ENCODE measurements at regions not wholly inside any gene's neighbourhood (a gene's known extent, or its start where the extent isn't known, plus 50 kb on each side); places are given as distances from the start of the nearest gene placed in this dataset.

DNA sequence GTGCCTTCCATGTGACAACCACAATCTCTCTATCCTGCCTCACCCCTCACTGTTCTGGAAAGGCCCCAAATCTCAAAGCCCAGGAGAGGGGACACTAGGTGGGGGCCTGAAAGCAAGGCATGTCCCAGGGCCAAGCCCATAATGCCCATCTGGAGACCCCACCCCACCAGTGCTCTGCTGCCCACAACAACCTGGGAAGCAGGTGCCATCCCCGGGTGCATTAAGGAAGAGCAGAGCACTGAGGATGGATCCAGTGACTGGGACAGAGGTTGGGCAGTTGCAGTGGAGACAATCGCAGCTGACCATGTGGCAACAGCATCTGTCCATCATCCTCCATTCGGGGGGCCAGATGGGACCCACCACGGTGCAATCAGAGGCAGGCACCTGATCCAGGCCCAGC, 106.2 kb upstream of the PRR20G start:
- no peak for DNase-seq

DNA sequence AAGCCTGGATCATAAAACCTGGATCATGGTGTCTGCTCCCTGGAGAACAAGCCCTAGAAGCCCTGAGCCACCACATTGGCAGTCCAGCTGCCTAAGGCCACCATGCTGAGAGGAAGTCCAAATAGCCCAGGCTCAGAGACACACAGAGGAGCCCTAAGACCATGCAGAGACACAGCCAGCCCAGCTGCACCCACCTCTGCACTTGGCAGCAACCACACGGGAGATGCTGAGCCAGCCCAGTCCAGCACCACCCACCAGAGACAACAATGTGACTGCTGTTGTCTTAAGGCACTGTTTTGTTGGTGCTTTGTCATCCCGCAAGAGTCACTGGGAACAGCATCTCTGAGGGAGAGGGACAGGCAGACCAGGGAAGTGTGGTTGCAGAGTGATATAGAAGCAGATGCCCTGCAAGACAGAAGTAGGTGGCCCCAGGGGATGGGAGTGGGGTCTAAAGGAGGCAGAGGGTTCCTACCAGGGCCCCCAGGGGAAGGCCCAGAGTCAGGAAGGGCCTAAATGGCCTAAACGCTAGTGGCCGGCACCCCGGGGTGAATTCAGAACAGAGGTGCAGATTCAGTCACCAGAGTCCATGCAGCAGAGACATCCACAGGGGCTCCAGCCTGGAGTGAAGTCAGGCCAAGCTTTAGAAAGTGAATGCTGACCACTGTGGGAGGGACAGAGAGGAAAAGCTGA, 105.4 kb upstream of the PRR20G start:
- peak; percentile 17 for DNase-seq

DNA sequence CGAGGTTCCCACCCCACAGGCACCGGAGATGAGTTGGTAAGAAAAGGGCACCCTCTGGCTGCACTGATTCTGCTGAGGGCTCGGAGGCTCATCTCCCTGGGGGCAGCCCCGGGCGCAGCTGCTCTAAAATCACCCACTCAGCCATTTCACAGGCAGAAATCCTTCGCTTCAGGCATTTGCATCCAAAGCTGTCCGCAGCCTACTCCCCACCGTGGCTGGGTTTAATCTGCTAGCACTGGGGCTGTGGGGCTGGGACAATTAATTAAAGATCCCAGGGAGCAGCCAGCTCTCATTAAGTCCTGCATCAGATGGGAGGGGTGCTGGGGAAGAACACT, 104.3 kb upstream of the PRR20G start:
- no peak for DNase-seq

DNA sequence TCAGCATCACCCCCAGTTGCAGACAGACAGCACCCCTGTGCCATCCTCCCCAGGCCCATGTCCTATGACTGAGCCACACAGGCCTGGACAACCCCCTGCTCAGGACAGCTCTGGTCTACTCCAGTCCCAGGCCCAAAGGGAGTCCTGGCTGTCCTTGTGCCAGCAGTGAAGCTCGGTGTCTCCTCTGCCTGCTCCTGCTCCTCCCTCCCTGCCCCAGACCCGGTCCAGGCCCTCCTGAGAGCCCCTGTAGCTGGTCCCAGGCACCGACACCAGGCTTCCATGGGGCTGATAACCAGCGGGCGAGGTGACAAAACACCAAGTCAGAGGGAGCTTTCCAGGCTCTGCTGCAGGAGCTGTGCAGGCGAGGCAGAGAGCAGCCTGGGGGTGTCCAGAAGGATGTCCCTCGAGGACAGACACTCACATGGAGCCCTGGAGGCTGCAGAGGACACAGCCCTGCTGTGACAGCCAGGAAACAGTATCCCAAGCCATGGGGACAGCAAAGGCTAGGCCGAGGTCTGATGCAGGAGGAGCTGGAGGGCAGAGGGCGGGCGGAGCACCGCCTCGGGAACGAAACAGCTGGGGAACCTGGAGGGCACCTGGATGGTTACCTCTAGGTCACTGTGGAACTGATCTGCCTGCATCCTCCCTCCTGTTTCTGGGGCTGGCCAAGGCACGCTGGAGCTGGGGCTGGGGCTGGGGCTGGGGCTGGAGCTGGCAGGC, 103.8 kb upstream of the PRR20G start:
- DNase-seq = peak; percentile 36

DNA sequence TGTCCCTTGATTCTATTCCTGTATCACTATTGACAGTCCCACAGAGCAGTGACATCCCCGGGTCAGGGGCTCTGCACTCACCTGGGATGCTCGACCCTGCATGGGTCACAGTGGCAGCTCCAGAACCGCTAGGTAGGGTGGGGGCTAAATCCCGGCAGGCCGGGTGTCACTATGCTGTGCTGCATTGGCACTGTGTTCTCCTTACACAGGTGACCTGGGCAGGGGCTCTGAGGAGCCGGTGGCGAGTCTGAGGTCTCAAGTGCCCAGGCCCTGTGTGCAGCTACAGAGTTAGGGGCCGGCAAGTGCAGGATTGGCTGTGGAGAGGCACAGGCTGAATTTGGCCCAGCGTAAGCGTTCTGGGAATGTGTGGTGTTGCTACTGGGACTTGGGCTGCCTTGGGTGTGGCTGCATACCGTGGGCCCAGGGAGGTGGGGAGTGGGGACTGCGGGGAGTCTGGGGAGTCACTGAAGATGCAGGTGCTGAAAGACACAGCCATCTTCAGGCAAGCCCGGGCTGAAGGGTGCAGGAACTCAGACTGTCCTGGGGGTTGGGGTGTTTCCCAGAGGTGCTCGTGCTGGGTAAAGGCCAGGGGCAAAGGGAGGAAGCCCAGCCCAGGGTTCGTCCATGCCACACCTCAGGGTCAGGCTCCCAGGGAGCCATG, 102.6 kb upstream of the PRR20G start:
- no peak for DNase-seq

DNA sequence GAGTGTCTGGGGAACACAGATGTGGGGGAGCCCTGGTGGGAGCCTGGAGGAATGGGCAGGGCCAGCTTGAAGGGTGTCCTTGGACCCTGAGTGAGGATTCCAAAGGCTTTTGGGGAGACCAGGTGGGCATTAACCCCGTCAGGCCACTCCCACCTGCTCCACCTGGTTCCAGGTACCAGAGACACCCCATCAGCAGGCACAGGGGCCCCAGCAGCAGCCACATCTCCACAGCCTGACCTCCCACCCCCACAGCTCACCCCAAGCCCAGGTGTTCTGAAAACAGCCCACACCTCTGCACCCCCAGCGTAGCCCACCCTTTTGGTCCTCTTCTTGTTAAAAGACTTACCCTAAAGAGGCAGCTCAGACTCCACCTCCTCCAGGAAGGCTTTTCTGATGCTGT, 102.1 kb upstream of the PRR20G start:
- DNase-seq = no peak

DNA sequence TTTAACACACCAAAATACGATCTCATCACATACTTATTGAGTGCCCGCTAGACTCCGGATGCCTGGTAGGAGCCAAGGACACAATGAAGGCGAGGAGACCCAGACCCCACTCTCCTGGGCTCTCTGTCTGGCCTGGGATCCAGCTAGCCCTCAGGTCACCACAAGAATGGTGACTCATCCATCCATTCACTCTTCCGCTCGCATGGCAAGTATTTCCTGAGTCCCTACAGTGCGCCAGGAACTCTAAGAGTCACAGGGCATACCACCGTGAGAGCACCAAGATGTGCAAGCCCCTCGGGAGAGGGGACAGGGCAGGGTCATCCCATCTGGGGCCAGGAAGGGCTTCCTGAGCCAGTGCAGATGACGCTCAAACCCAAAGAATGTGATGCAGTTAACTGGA, 101.6 kb upstream of the PRR20G start:
- DNase-seq = no peak

DNA sequence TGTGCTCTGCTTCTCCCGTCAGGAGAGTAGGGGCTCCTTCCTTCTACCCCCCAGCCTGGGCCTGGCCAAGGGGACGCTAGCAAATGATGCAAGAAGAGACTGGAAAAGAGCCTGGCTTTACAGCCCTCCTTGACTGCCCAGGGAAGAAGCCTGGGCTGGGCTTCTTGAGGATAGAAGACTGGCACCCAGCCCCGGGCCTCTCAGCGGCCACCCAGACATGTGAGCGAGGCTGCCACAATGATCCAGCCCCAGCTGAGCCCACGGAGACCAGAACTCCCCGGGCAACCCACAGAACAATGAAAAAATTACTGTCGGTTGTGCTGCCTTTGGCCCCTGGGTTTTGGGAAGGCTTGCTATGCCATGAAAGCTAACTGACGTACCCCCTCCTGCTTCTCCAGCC, 100.6 kb upstream of the PRR20G start:
- no peak for DNase-seq

DNA sequence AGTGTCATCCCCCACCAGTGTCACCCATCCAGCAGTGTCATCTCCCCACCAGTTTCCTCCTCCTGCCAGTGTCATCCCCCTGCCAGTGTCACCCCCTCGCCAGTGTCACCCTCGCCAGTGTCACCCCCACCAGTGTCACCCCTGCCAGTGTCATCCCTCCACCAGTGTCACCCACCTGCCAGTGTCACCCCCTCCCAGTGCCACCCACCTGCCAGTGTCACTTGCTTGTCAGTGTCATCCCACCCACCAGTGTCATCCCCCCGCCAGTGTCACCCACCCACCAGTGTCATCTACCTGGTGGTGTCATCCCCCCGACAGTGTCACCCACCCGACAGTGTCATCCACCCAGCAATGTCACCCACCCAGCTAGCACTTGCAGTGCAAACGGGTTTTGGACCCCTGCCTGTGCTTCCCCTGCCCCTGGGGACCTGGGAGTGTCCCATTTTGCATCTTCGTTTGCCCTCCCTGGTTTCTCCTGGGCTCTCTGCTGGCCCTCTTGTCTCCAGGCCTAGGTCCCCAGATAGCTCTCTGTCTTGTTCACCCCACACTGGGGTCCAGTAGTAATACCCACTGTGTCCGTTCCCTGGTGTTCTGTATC, 99.8 kb upstream of the PRR20G start:
- no peak for DNase-seq

DNA sequence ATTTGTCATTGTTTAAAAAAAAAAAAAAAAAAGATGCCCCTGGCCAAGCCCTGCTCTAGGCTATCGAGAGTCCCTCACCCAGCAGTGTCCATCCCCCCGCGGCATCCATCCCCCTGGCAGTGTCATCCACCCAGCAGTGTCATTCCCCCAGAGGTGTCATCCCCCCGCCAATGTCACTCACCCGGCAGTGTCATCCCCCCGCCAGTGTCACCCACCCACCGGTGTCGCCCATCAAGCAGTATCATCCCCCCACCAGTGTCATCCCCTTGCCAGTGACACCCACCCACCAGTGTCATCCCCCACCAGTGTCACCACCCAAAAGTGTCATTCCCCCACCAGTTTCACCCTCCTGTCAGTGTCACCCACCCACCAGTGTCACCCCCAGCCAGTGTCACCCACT, 99.3 kb upstream of the PRR20G start:
- DNase-seq = no peak

DNA sequence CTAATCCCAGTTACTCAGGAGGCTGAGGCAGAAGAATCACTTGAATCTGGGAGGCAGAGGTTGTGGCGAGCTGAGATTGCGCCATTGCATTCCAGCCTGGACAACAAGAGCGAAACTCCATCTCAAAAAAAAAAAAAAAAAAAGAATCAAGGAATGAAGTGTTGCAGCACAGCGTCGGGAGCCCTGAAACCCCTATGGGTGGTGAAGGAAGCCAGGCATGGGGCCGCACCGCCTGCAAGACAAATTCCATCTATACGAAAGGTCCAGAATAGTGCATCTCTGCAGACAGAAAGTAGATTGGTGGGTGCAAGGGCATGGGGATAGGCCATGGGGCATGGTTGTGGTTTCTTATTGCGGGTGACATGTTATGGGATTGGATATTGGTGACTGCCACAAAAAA, 98.6 kb upstream of the PRR20G start:
- DNase-seq = no peak

DNA sequence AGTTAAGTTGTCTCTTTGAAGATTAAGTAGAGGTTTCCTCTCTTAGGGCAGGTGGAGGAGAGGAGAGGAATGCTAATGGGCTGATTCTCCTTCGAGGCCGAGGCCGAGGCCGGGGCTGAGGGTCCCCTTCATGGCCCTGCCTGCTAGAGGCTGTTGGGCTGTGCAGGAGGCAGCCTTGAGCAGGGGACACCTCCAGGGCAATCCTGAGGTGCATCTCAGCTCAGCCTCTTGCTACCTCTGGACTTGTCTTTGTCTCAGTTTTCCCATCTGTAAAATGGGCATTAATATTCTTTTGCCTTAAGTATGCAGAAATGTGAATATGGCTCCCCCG, 97.7 kb upstream of the PRR20G start:
- no peak for DNase-seq

DNA sequence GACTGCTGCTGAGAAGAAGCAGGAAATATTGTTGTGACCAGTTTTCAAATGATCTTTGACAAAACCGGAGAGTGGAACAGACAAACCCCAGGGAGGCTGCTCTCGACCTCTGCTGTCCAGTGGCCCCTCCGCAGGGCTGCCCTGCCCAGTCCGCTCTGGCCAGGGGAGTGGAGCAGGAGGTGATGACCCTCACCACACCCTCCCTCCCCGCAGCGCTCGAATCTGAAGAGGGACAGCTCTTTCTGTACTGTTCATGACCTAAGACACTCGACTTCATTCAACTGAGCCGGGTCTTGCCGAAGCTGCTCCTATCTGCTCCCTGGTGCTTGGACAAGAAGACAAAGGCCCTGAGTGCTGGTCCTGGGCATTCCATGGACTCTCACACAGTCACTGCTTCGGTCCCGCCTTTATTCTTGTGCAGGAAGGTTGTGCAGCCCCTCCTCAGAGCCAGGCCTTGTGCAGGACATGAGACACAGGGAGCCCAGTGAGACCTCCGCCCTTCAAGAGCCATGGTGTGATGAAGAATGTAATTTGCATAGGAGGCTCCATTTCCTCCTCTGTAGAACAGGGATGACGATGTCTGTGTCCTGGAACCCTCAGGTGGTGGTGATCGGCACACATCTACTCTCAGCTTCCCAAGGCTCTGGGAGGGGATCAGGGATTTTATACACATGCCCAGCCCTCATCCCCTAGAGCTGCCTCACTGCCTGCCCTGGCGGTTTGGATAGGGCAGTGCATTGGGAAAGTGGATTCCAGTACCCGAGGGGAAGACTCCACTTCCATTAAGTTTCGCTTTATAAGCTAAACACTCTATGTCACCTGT, 97.1 kb upstream of the PRR20G start:
- DNase-seq = no peak

DNA sequence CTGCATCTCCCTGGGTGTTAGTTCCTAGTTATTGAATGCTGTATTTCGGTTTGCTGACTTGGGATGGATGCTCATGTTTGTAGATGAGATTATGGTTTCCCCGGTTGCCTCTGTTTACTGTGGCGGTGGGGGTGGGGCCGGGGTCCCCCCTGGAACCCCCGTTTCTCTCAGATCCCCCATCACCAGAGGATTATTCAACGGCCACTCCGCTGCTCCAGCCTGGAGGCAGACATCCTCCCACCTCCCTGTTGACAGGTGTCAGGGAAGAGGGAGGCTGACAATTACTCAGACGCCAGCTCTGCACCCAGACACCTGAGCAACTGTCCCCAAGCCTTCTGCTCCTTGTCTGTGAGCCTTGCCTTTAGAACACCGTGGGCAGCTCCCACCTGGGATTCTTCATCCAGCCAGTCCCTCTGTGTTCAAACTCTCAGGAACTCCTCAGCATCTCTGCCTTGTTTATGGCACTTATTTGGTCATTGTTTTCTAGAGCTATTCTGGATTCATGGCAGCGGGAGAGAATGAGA, 95.9 kb upstream of the PRR20G start:
- no peak for DNase-seq

DNA sequence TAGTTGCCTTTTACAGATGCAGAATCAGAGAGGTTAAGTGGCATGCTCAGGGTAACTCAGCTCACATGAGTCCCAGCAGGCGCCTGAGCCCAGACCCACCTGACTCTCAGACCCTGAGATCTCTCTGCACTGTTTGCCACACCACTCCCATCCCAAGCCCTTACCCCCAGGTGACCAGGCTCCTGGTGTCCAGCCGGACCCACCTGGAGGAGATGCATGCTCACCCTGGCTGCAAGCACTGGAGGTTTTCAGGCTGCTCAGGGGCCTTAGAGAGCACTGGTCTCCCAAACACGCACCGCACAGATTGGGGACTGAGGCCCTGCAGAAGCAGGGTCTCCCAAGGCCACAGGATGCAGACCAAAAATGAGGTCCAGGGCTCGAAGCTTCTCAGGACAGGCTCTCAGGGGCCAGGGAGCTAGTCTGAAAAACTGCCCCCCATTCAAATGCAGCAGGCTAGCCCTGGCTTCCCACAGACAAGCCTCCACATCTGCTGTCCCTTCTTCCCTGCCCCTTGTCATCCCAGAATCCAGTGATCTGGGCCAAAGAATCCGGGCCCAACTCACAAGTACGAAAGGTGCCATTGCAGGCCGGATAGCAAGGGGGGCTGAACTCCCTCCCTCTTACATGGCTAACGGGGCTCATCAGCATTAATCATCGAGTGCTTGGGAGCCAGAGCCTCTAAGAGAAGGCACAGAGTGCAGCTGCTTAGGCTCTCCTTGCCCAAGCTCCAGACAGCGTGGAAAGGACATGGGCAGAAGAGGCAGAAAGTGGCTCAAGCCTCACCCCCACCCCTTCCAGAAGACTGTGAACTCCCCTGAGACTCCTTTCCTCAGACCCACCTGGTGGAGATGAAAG, 90.2 kb upstream of the PRR20G start:
- DNase-seq = peak; percentile 22

DNA sequence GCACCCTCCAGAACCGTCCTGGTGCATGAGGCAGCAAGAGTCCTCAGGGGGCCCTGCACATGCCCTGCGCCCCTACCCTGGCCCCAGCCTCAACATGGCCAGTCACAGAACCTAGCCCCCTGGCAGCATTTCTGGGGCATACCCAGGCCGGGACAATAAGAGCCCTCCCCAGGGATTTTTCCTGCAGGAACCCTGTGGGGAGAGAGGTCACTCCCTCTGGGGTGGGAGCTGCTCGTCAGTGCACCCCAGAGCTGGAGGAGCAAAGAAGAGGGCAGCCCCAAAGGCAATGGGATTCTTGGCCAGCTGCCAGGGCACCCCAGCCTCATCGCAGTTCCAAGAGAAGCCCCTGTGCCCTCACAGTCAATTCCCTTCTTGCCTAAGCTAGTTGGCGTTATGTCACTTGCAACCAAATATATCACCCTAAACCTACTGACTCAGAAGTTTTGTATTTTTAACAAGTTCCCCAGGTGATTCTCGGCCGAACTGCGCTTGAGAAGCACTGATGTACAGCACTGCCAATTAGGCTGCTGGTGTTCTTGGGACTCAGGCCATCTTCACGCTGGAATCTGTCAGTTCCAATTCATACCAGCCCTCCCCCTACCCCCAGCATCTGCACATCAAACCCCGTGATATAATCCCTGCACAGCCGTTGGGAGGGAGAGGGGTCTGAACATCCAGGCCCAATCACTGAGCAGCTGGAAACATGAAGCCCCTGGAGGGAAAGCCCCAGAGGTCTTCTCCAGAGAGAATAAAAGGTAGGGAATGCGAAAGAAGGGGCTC, 87.5 kb upstream of the PRR20G start:
- DNase-seq = no peak

DNA sequence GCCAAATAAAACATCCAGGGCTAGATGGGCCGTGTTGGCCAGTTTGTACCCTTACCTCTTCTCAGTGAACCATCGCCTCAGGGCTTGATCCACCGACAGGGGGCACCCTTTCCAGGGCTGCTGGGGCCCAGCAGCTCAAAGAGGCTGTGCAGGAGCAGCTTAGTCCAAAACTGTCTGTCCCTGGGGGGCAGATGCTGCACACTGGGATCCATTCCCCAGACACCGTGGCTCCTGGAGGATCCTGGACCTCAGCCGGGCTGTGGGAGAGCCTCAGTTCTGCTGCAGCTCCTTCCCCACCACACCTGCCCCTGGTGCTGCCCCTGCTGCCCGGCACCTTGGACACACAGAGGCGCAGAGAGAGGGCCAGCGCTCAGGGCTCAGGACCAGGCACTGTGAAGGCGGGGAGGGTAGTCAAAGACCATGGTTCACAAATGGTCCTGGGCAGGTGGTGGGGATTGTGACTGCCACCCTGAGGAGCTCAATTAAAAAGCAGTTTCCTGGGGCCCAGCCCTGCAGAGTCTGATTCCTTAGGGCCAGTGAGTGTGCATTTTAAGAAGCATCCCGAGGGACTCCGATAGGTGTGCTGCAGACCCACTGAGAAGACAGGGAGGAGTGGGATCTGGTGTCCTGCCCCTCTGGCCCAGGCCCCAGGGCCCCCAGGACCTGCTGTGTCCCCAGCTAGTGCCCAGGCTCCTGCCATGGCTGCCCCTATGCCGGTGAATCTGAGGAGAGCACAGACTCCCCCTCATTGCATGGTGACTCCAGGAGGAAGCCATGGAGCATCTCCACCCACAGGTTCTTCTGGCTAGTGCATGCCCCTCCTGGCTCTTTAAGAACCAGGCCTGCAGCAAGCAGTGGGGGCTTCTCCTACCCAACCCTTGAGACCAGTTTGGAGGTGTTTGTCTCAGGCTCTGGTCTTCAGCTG, 86.5 kb upstream of the PRR20G start:
- DNase-seq = peak; percentile 72

DNA sequence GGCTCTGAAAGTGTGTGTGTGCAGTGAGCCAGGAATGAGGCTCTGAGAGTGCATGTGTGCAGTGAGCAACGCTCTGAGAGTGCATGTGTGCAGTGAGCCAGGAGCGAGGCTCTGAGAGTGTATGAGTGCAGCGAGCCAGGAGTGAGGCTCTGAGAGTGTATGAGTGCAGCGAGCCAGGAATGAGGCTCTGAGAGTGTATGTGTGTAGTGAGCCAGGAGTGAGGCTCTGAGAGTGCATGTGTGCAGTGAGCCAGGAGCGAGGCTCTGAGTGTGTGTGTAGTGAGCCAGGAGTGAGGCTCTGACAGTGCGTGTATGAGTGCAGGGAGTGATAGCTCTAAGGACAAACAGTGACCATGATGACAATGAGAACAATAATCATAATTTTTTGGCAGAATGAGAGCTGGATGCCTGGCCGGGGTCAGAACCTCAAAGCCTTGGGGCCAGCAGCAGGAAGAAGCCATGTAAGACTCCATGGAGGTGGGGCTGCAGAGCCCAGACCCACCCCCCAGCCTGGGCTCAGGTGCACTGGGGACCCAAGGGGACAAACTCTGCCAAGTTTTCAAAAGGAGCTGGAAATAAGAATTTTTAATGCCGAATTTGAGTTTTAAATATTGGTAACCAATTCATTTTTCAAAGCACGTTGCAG, 85.7 kb upstream of the PRR20G start:
- DNase-seq = no peak

DNA sequence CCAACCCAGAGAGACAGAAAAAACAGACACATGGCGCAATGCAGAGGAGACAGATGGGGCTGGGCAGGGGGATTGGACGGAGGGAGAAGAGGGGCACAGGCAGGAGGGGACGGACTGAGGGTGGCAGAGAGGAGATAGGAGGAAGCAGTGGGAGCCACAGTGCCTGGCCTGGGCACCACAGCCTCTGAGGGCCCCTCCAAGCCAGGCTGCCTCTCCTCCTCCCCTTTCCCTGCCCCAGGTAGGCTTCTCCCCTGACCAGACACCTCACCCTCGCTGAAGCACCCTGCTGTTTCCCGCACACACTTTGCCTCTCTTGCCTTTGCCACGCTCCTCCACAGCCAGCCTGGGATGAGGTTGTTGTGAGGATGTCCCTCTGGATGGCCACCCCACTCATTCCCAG, 84.0 kb upstream of the PRR20G start:
- no peak for DNase-seq

DNA sequence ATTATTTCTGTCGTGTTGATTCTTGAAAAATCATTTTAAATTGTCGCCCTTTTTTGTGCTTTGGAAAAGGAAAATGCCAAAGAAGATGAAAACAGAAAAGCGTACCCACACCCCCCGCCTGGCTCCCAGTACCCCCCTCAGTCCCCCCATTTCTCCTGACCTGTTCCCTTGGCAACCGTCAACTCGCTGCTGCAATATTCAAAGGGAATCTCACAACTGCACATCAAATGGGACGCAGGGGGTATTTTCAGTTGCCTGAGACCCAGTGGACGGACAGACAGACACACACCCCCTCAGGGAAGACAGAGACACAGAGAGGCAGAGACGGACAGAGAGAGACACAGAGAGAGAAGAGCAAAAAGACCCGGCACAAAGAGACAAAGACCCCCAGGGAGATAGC, 83.5 kb upstream of the PRR20G start:
- no peak for DNase-seq
